H9 (cell line): ENCODE measurements at regions not wholly inside any gene's neighbourhood (a gene's known extent, or its start where the extent isn't known, plus 50 kb on each side); places are given as distances from the start of the nearest gene placed in this dataset.

Experiments
- DNase-seq: peaks from one replicate; pipeline ENCODE4 v3.0.0-alpha.2; 2017
- H2AFZ ChIP-seq: one replicate; pipeline ENCODE4 v1.6.1; 2013; ENCODE audit warnings: mild to moderate bottlenecking, low read length, control low read depth, moderate library complexity
- H2AK5ac ChIP-seq: 2 replicates; pipeline ENCODE4 v1.6.1; 2013; ENCODE audit warnings: low read length, control low read depth, mixed read lengths; ENCODE audit not compliant: insufficient read length
- H2BK120ac ChIP-seq: one replicate; pipeline ENCODE4 v1.6.1; 2013; ENCODE audit warnings: low read depth, mild to moderate bottlenecking, low read length, control low read depth, inconsistent platforms; ENCODE audit not compliant: poor library complexity, severe bottlenecking
- H2BK12ac ChIP-seq: 2 replicates; pipeline ENCODE4 v1.6.1; 2013; ENCODE audit warnings: low read length, control low read depth, mixed read lengths, low read depth; ENCODE audit not compliant: insufficient read length
- H2BK15ac ChIP-seq: 2 replicates; pipeline ENCODE4 v1.6.1; 2013; ENCODE audit warnings: low read depth, low read length, control low read depth
- H2BK20ac ChIP-seq: one replicate; pipeline ENCODE4 v1.6.1; 2013; ENCODE audit warnings: low read depth, mild to moderate bottlenecking, low read length, control low read depth, inconsistent platforms; ENCODE audit not compliant: poor library complexity, severe bottlenecking
- H2BK5ac ChIP-seq: 2 replicates; pipeline ENCODE4 v1.6.1; 2013; ENCODE audit warnings: low read length, control low read depth, mixed read lengths; ENCODE audit not compliant: insufficient read length
- H3K14ac ChIP-seq: 2 replicates; pipeline ENCODE4 v1.6.1; 2013; ENCODE audit warnings: low read length, control low read depth; ENCODE audit not compliant: insufficient read depth
- H3K18ac ChIP-seq: 2 replicates; pipeline ENCODE4 v1.6.1; 2013; ENCODE audit warnings: low read depth, mild to moderate bottlenecking, mixed read lengths, low read length, control low read depth; ENCODE audit not compliant: insufficient read length
- H3K23ac ChIP-seq: 2 replicates; pipeline ENCODE4 v1.6.1; 2013; ENCODE audit warnings: low read length, control low read depth, mixed read lengths, low read depth; ENCODE audit not compliant: insufficient read length
- H3K23me2 ChIP-seq: 2 replicates; pipeline ENCODE4 v1.6.1; 2013; ENCODE audit warnings: low read depth, mild to moderate bottlenecking, mixed read lengths, low read length, control low read depth; ENCODE audit not compliant: insufficient read length, poor library complexity, severe bottlenecking
- H3K27ac ChIP-seq: 2 replicates; pipeline ENCODE4 v1.5.1; 2013; ENCODE audit warnings: low read length, control low read depth, mixed read lengths, low read depth; ENCODE audit not compliant: insufficient read length
- H3K27me3 ChIP-seq: 2 replicates; pipeline ENCODE4 v1.6.1; 2013; ENCODE audit warnings: low read length, control low read depth, inconsistent platforms; ENCODE audit not compliant: insufficient read depth
- H3K4ac ChIP-seq: 2 replicates; pipeline ENCODE4 v1.6.1; 2013; ENCODE audit warnings: low read depth, mild to moderate bottlenecking, control low read depth, inconsistent platforms, low read length, moderate library complexity
- H3K4me1 ChIP-seq: 2 replicates; pipeline ENCODE4 v1.6.1; 2013; ENCODE audit warnings: low read length, control low read depth, inconsistent platforms; ENCODE audit not compliant: insufficient read depth
- H3K4me2 ChIP-seq: 2 replicates; pipeline ENCODE4 v1.6.1; 2013; ENCODE audit warnings: low read length, control low read depth, mixed read lengths; ENCODE audit not compliant: insufficient read length, insufficient read depth
- H3K56ac ChIP-seq: 2 replicates; pipeline ENCODE4 v1.6.1; 2013; ENCODE audit warnings: low read depth, mild to moderate bottlenecking, mixed read lengths, low read length, control low read depth; ENCODE audit not compliant: insufficient read length
- H3K79me1 ChIP-seq: 2 replicates; pipeline ENCODE4 v1.6.1; 2013; ENCODE audit warnings: low read depth, mild to moderate bottlenecking, moderate library complexity, low read length, control low read depth, inconsistent platforms; ENCODE audit not compliant: insufficient read depth, poor library complexity, severe bottlenecking
- H3K79me2 ChIP-seq: 2 replicates; pipeline ENCODE4 v1.6.1; 2013; ENCODE audit warnings: low read length, control low read depth, inconsistent platforms; ENCODE audit not compliant: insufficient read depth
- H3K9ac ChIP-seq: 2 replicates; pipeline ENCODE4 v1.6.1; 2013; ENCODE audit warnings: low read length, control low read depth, mixed read lengths; ENCODE audit not compliant: insufficient read length; ENCODE audit errors: extremely low read depth
- H3K9me3 ChIP-seq: one replicate; pipeline ENCODE4 v1.6.1; 2013; ENCODE audit warnings: low read depth, low read length, inconsistent platforms; ENCODE audit not compliant: control insufficient read depth
- H3T11ph ChIP-seq: one replicate; pipeline ENCODE4 v1.6.1; 2013; ENCODE audit warnings: mild to moderate bottlenecking, low read length, control low read depth, inconsistent platforms
- H4K20me1 ChIP-seq: one replicate; pipeline ENCODE4 v1.6.1; 2013; ENCODE audit not compliant: control insufficient read depth, insufficient read length, insufficient read depth
- H4K5ac ChIP-seq: 2 replicates; pipeline ENCODE4 v1.6.1; 2013; ENCODE audit warnings: low read depth, mild to moderate bottlenecking, mixed read lengths, low read length, control low read depth; ENCODE audit not compliant: insufficient read length
- H4K8ac ChIP-seq: replicated peaks from 2 replicates; pipeline ENCODE4 v1.6.1; 2013; ENCODE audit warnings: low read length, control low read depth, mixed read lengths, low read depth; ENCODE audit not compliant: insufficient read length
- H4K91ac ChIP-seq: 2 replicates; pipeline ENCODE4 v1.6.1; 2013; ENCODE audit warnings: low read depth, mild to moderate bottlenecking, moderate library complexity, mixed read lengths, low read length, control low read depth; ENCODE audit not compliant: insufficient read length
- H3K27ac Mint-ChIP-seq, 3 experiments: 2 replicates in 2 of 3; 3 replicates in 1 of 3; pipeline ENCODE4 v1.8.0; 2020 to 2021; ENCODE audit warnings: mixed read lengths in 3 of 3, mild to moderate bottlenecking in 1 of 3, moderate library complexity in 1 of 3
- H3K27me3 Mint-ChIP-seq: 2 replicates; pipeline ENCODE4 v1.8.0; 2021; ENCODE audit warnings: low read depth, mild to moderate bottlenecking, moderate library complexity, mixed read lengths
- H3K36me3 Mint-ChIP-seq, 3 experiments: 2 replicates in 2 of 3; 3 replicates in 1 of 3; pipeline ENCODE4 v1.8.0; 2020 to 2021; ENCODE audit warnings: low read depth in 3 of 3, mixed read lengths in 3 of 3; ENCODE audit not compliant: insufficient read depth in 1 of 3
- H3K4me1 Mint-ChIP-seq, 2 experiments: 2 replicates each; pipeline ENCODE4 v1.8.0; 2020; ENCODE audit warnings: mixed read lengths in 2 of 2
- H3K4me3 Mint-ChIP-seq, 2 experiments: 2 replicates in 1 of 2; 3 replicates in 1 of 2; pipeline ENCODE4 v1.8.0; 2020 to 2021; ENCODE audit warnings: mild to moderate bottlenecking in 2 of 2, mixed read lengths in 2 of 2, moderate library complexity in 1 of 2
- H3K9me3 Mint-ChIP-seq, 2 experiments: 2 replicates in 1 of 2; 3 replicates in 1 of 2; pipeline ENCODE4 v1.8.0; 2020; ENCODE audit warnings: mild to moderate bottlenecking in 2 of 2, mixed read lengths in 2 of 2, moderate library complexity in 1 of 2
- CTCF ChIP-seq: fragments of 200-600 bp; sonication (generic); conservative IDR thresholded peaks from 3 replicates; pipeline ENCODE4 v1.8.0; 2021; ENCODE audit warnings: antibody characterized with exemption, mild to moderate bottlenecking
- WGBS: extraction: QIAGEN DNeasy Blood & Tissue Kit; methylation state at CpG from one replicate; pipeline ENCODE4 v1.1.7; 2013; ENCODE audit warnings: missing lambda C conversion rate, low lambda C conversion rate, mixed read lengths; ENCODE audit not compliant: insufficient read length; ENCODE audit errors: extremely low coverage; 5-methylcytosine and 5-hydroxymethylcytosine counted together

- Histone ChIP-seq H2BK15ac (no peak overlapping the region), H4K8ac (no peak overlapping the region), H2BK120ac (no peak overlapping the region), H3K79me2 (no peaks in the 10 kb centered on the region), H2AK5ac (no peak overlapping the region), H3K27me3 (no peaks in the 10 kb centered on the region), H3K23me2 (no peaks in the 10 kb centered on the region), H3K23ac (no peak overlapping the region), H3K56ac (no peak overlapping the region), H4K91ac (no peak overlapping the region), H4K5ac (no peak overlapping the region), H3K14ac (no peak overlapping the region), H2BK12ac (no peak overlapping the region), H2BK5ac (no peak overlapping the region), H3K4me2 (no peak overlapping the region), H4K20me1 (no peaks in the 10 kb centered on the region), H3K4ac (no peak overlapping the region), H3K4me1 (no peaks in the 10 kb centered on the region; the same call in none of the 2 replicates), H3K9ac (no peak overlapping the region), H3K18ac (no peak overlapping the region), H2BK20ac (no peak overlapping the region), H3K9me3 (no peaks in the 10 kb centered on the region), H2AFZ (no peak overlapping the region), H3T11ph (no peak overlapping the region), H3K27ac (no peak overlapping the region), H3K79me1 (no peaks in the 10 kb centered on the region)
- Mint-ChIP-seq H3K4me1 (peaks cover 22 to 26% of the 10 kb centered on the region in 2 experiments), H3K9me3 (no peaks in the 10 kb centered on the region), H3K27me3 (peaks cover 2% of the 10 kb centered on the region; the same call in 1 of the 2 replicates), H3K27ac (no peak overlapping the region; a peak in 1 of 7 replicates), H3K36me3 (no peaks in the 10 kb centered on the region; a peak in 2 of 7 replicates), H3K4me3 (no peak overlapping the region)
- no CpG with 5 or more reads among the region's 5 CpGs for WGBS
- DNase-seq: no peak
- TF ChIP-seq CTCF: no peak
These were observed 120.3 kb upstream of the IPO9 start for GRCh38 chr1:201708691-201709090.
